IPS DF 4.7 (cell line): ENCODE measurements at regions not wholly inside any gene's neighbourhood (a gene's known extent, or its start where the extent isn't known, plus 50 kb on each side); places are given as distances from the start of the nearest gene placed in this dataset.
A peak's percentile ranks its signal among the peaks of the same experiment; 100 is the strongest.

Source experiments
- DNase-seq: peaks from one replicate; pipeline ENCODE4 v3.0.0-alpha.2; 2013; ENCODE audit warnings: low spot score; ENCODE audit errors: extremely low read depth

DNA sequence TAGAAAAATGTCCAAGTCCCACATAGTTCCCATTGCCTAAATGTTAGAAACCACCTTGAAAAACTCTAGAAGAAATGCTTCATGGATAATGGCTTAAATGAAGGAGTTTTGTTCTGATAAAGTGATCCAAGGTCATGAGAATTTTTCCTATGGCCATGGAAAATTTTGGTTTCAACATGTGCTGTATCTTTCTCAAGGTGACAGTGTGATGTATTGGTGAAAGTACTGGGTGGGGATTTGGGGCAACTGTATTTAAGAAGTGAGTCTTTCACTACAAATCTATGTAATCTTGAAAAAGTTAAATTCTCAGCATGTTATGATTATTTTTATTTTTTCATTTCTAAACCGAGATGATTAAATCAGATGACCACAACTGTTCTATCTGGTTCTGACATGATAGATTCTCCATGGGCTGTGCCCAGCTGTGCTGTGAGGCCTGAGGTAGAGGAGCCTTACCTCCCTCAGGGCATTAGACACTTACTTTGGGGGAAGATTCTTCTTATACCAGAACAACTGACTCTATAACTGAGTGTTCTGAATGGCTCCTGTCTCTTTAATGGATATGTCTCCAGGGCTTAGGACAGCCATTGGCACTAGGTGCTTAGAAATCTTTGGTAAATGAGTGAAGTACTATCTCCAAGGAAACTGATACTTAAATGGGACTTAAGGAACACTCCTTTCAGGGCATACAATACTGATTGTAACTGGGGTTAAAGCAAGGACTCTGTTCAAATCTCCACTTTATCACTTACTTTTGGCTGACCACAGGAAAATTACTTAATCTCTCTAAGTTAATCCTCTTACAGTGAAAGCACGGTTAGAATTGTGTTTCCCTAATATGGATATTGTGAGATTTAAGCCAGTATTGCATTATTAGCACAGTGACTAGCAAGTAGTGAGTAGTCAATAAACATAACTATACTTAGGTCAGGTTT is 397.4 kb upstream of the MEF2C start:
- no peak for DNase-seq

- no peak for DNase-seq
These were observed 396.5 kb upstream of the MEF2C start for GRCh38 chr5:89279391-89280036.

- DNase-seq = no peak
These were observed 394.8 kb upstream of the MEF2C start for GRCh38 chr5:89277816-89278215.

DNA sequence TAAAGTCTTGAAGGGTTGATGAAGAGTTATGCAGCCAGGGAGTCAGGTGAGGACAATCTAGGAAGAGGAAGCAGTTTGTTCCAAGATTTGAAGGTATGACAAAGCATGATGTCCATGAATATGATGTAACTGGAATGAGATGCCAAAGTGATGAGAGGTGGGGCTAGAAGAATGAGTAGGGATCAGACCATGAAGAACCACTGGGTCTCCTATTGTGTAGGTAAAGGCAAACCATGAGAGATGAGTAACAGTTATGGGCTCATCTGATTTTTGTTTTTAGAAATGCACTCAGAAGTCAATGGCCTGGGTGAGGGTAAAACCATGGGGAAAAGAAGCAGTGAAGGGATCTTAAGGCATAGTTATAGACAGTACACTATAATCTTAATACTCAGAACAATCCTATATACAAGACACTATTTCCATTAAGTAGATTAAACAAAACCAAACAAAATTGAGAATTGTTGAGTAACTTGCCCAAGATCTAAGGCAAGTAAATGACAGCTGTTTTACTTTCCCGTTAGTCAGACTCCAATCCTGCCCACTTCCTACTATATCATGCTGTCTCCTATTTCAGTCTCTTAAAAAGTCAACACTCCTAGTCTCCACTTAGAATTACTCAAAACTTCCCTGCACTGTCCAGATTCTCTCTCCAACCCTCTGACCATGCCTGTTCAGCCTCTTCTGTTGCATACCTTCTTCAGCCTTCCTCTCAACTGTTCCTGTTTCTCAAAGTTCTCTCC is 393.8 kb upstream of the MEF2C start:
- no peak for DNase-seq

- DNase-seq = no peak
These were observed 392.3 kb upstream of the MEF2C start for GRCh38 chr5:89275066-89275855.

GRCh38 chr5:89273289-89273688 is 390.3 kb upstream of the MEF2C start:
- no peak for DNase-seq

DNA sequence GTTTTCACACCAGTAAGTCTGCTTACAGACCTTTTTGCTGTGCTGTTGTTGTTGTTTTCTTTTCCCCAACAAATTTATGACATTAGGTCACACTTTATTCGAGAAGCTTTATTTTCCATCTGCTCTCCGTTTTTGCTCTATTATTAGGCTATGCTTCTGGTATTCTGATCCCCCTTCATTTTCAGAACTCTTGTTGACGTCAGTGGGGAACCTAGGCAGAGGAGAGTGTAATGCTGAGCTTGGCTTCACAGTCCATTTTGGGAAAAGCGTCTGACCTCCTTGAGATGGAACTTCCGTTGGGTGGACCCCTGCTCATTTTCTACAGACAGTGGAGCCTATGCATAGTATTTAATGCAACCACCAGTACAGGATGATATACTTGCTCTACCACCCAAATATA is 387.9 kb upstream of the MEF2C start:
- no peak for DNase-seq

- DNase-seq = no peak
These were observed 386.7 kb upstream of the MEF2C start for GRCh38 chr5:89269721-89270120.

DNA sequence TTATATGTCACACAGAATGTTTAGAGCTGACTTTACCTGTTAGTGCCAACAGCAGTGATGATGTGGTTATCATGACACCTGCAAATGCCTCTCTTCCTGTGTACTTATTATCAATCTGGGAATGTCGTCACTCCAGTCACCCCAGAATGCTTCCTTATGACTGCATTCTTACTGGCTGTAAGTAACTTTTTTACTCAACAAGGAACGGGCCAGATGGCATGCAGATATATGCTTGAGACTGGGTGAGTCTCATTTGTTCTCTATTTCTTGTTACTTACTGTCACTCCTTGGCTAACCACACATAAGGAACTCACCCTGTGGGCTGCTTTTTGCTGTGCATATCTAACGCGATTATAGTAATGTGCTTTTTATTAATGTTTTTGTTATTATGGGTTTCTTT is 385.5 kb upstream of the MEF2C start:
- no peak for DNase-seq

- no peak for DNase-seq
These were observed 384.8 kb upstream of the MEF2C start for GRCh38 chr5:89267788-89268187.

- DNase-seq = no peak
These were observed 382.7 kb upstream of the MEF2C start for GRCh38 chr5:89265511-89266179.

DNA sequence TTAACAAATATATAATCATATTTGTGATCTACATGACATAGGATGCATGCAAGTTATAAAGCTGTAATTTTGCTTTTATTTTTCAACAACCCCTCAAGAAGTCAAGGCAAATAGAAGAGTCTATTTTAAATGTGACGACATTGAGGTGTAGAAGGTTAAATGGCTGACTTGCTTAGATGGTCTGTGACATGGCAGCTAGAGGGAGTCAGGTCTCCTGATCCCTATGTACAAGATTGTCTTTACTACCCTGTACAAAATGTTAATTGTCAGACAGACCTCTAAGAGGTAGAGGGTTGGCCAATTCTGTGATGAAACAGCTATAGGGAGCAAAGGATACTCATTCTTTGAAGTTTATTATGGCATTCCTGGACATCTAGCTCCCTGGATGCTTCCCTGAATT is 380.9 kb upstream of the MEF2C start:
- no peak for DNase-seq

GRCh38 chr5:89262030-89262429 is 379.0 kb upstream of the MEF2C start:
- no peak for DNase-seq

- DNase-seq = no peak
These were observed 377.3 kb upstream of the MEF2C start for GRCh38 chr5:89260254-89260653.

DNA sequence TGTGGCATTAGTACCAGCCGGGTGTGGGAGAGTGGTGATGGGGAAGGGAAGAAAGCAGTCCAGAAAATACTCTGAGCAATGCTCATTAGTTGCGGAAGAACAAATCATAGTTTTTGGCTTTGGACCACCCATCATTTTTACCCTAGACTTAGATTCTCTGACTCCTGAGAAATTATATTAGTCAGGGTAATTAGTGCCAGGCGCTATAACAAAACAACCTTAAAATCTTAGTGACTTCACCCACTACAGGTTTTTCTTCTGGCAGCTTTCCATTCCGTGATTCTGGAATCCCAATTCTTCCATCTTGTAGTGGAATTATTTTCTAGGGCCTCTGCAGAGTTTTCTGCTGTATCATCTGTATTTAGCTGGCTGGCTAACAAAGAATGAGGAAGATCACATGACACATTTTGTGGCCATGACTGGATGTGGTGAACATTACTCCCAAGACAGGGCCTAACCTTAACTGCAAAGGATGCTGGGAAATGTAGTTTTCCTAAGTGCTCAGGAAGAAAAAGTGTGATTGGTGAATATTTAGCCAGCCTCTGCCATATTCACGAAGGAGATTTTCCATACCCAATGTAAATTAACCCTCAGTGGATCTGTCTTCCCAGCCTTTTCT is 373.0 kb upstream of the MEF2C start:
- DNase-seq = peak; percentile 49

DNA sequence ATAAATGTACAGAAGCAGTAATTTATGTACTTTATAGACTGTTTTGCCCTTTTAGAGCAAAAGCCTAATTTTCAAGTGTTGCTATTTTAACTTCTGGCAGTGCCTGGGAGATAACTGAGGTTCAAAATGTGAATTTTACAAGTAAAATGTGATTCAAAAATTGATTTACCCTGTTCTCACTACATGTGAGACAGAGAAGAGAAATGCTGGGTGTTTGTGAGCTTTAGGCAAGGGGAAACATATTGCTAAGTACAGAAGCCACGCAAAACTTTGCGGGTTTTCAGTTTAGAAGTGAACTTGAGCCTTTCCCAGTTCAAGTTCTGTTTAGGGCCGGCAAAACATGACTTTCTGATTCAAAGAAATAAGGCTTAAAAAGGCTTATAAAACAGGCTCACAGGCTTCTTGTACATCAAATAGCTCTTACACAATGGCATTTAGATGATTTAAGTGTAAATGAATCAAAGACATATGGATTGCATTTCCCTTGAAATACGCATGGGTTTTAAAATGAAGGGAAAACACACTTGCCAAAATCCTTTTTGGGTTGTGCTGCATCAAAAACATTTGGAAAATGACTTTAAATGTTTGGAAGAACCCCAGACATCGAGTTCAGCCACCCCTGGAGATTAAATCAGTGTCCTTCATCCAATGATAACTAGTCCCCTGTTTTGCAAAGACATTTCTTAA is 370.8 kb upstream of the MEF2C start:
- DNase-seq = no peak

DNA sequence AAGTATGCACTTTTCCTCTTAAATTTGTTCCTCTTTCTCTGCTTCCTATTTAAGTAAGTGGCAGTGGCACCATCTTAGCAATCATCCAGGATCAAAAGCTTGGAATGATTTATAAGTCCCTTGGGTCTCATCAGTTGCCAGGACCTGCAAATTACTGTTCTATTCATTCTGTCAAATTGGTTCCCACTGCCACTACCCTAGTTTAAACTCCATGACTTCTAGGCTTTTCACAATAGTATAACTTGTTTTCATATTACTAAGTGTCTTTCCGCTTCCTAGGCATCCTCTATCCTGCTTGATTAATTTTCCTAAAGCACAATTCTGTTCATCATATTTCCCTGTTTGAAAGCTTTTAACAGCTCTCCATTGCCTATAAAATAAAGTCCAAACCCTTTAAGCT is 363.9 kb upstream of the MEF2C start:
- DNase-seq = no peak

- no peak for DNase-seq
These were observed 363.3 kb upstream of the MEF2C start for GRCh38 chr5:89246252-89246651.

- no peak for DNase-seq
These were observed 360.6 kb upstream of the MEF2C start for GRCh38 chr5:89243611-89244010.

- DNase-seq = no peak
These were observed 358.2 kb upstream of the MEF2C start for GRCh38 chr5:89241186-89241585.
